Neural progenitor cell (in vitro differentiated cells): ENCODE measurements at regions not wholly inside any gene's neighbourhood (a gene's known extent, or its start where the extent isn't known, plus 50 kb on each side); places are given as distances from the start of the nearest gene placed in this dataset.

Source experiments
- DNase-seq: peaks from one replicate; pipeline ENCODE4 v3.0.0-alpha.2; 2016; ENCODE audit warnings: low spot score
- H2AFZ ChIP-seq: fragments of 200-600 bp; sonication (generic); replicated peaks from 2 replicates; pipeline ENCODE4 v1.6.1; 2016; ENCODE audit warnings: antibody characterized with exemption
- H3F3A ChIP-seq: fragments of 200-600 bp; sonication (generic); 2 replicates; pipeline ENCODE4 v1.6.1; 2016; ENCODE audit warnings: antibody characterized with exemption, low read depth
- H3K27ac ChIP-seq: fragments of 200-600 bp; sonication (generic); 2 replicates; pipeline ENCODE4 v1.5.1; 2016; ENCODE audit warnings: mild to moderate bottlenecking
- H3K27me3 ChIP-seq: fragments of 200-600 bp; sonication (generic); 2 replicates; pipeline ENCODE4 v1.6.1; 2016; ENCODE audit warnings: mild to moderate bottlenecking, moderate library complexity
- H3K36me3 ChIP-seq: fragments of 200-600 bp; sonication (generic); 2 replicates; pipeline ENCODE4 v1.5.1; 2016
- H3K4me1 ChIP-seq: fragments of 200-600 bp; sonication (generic); 2 replicates; pipeline ENCODE4 v1.6.1; 2016; ENCODE audit warnings: mixed run types
- H3K4me2 ChIP-seq: fragments of 200-600 bp; sonication (generic); 2 replicates; pipeline ENCODE4 v1.6.1; 2016
- H3K4me3 ChIP-seq: fragments of 200-600 bp; sonication (generic); 2 replicates; pipeline ENCODE4 v1.5.1; 2016
- H3K79me2 ChIP-seq: fragments of 200-600 bp; sonication (generic); 2 replicates; pipeline ENCODE4 v1.6.1; 2016; ENCODE audit warnings: low read depth
- H3K9ac ChIP-seq: fragments of 200-600 bp; sonication (generic); 2 replicates; pipeline ENCODE4 v1.6.1; 2016
- H3K9me3 ChIP-seq: fragments of 200-600 bp; sonication (generic); 2 replicates; pipeline ENCODE4 v1.5.1; 2016; ENCODE audit warnings: low read depth
- H4K20me1 ChIP-seq: fragments of 200-600 bp; sonication (generic); 2 replicates; pipeline ENCODE4 v1.6.1; 2016; ENCODE audit warnings: low read depth
- H3K27ac Mint-ChIP-seq: 3 replicates; pipeline ENCODE4 v1.8.0; 2021; ENCODE audit warnings: mixed read lengths
- H3K27me3 Mint-ChIP-seq: 2 replicates; pipeline ENCODE4 v1.8.0; 2022; ENCODE audit warnings: low read depth, mild to moderate bottlenecking, inconsistent platforms, moderate library complexity, mixed read lengths; ENCODE audit not compliant: insufficient read depth
- H3K36me3 Mint-ChIP-seq: 3 replicates; pipeline ENCODE4 v1.8.0; 2021; ENCODE audit warnings: mixed read lengths
- H3K4me1 Mint-ChIP-seq: 3 replicates; pipeline ENCODE4 v1.8.0; 2021; ENCODE audit warnings: mixed read lengths
- H3K4me3 Mint-ChIP-seq: 3 replicates; pipeline ENCODE4 v1.8.0; 2021; ENCODE audit warnings: mild to moderate bottlenecking, moderate library complexity, mixed read lengths
- H3K9me3 Mint-ChIP-seq: 3 replicates; pipeline ENCODE4 v1.8.0; 2020; ENCODE audit warnings: mixed read lengths
- CTCF ChIP-seq: fragments of 200-600 bp; sonication (generic); IDR thresholded peaks from 2 replicates; pipeline ENCODE4 v1.5.1; 2017; ENCODE audit warnings: antibody characterized with exemption, mild to moderate bottlenecking
- EZH2 ChIP-seq: fragments of 200-600 bp; sonication (generic); IDR thresholded peaks from 2 replicates; pipeline ENCODE4 v1.6.1; 2017; ENCODE audit warnings: antibody characterized with exemption, mild to moderate bottlenecking, moderate library complexity
- EZH2phosphoT487 ChIP-seq: fragments of 200-600 bp; sonication (generic); IDR thresholded peaks from 2 replicates; pipeline ENCODE4 v1.6.1; 2017; ENCODE audit warnings: antibody characterized with exemption

- H3K9ac ChIP-seq: no peak overlapping the region
- no peaks in the 10 kb centered on the region for H3K36me3 ChIP-seq
- H3K9me3 ChIP-seq: no peaks in the 10 kb centered on the region
- H3K27me3 Mint-ChIP-seq: peaks cover 3% of the 10 kb centered on the region
- no peaks in the 10 kb centered on the region for H3F3A ChIP-seq
- no peaks in the 10 kb centered on the region for H3K79me2 ChIP-seq
- H3K4me1 Mint-ChIP-seq: no peaks in the 10 kb centered on the region
- H3K27ac Mint-ChIP-seq: no peak overlapping the region
- no peak for TF ChIP-seq EZH2
- no peak for TF ChIP-seq EZH2phosphoT487
- no peaks in the 10 kb centered on the region for H3K36me3 Mint-ChIP-seq
- no peaks in the 10 kb centered on the region for H3K9me3 Mint-ChIP-seq
- peak overlapping the region; percentile 57 for H2AFZ ChIP-seq
- peaks cover 10% of the 10 kb centered on the region for H3K4me1 ChIP-seq
- H3K4me2 ChIP-seq: no peak overlapping the region
- H3K4me3 Mint-ChIP-seq: no peak overlapping the region
- no peak for DNase-seq
- no peak overlapping the region for H3K4me3 ChIP-seq
- no peaks in the 10 kb centered on the region for H4K20me1 ChIP-seq
- no peaks in the 10 kb centered on the region for H3K27me3 ChIP-seq
- H3K27ac ChIP-seq: no peak overlapping the region
Measured at GRCh38 chr4:62209757-62210485, 1009.8 kb downstream of the ADGRL3 start.

GRCh38 chr4:62208921-62209320 lies 1008.8 kb downstream of the ADGRL3 start:
- Histone ChIP-seq H3K4me3 (no peak overlapping the region), H3K27me3 (no peaks in the 10 kb centered on the region), H3K4me2 (no peak overlapping the region), H3K9me3 (no peaks in the 10 kb centered on the region), H3K9ac (no peak overlapping the region), H3K27ac (no peak overlapping the region), H2AFZ (no peak overlapping the region), H4K20me1 (no peaks in the 10 kb centered on the region), H3K79me2 (no peaks in the 10 kb centered on the region), H3K36me3 (no peaks in the 10 kb centered on the region), H3K4me1 (peaks cover 10% of the 10 kb centered on the region), H3F3A (no peaks in the 10 kb centered on the region)
- Mint-ChIP-seq H3K27ac (no peak overlapping the region), H3K27me3 (peaks cover 3% of the 10 kb centered on the region), H3K4me3 (no peak overlapping the region), H3K4me1 (no peaks in the 10 kb centered on the region), H3K36me3 (no peaks in the 10 kb centered on the region), H3K9me3 (no peaks in the 10 kb centered on the region)
- TF ChIP-seq EZH2phosphoT487: no peak
- no peak for DNase-seq

- peak overlapping the region; percentile 15 for H3K27ac Mint-ChIP-seq
- no peak overlapping the region for H3K4me3 Mint-ChIP-seq
- H3F3A ChIP-seq: no peaks in the 10 kb centered on the region
- no peak overlapping the region for H2AFZ ChIP-seq
- no peaks in the 10 kb centered on the region for H3K79me2 ChIP-seq
- H3K4me1 ChIP-seq: peaks cover 17% of the 10 kb centered on the region
- no peak for DNase-seq
- H3K4me2 ChIP-seq: no peak overlapping the region
- H3K4me3 ChIP-seq: no peak overlapping the region
- H3K4me1 Mint-ChIP-seq: peaks cover 4% of the 10 kb centered on the region
- no peaks in the 10 kb centered on the region for H3K36me3 Mint-ChIP-seq
- H3K9ac ChIP-seq: no peak overlapping the region
- H3K9me3 Mint-ChIP-seq: no peaks in the 10 kb centered on the region
- H3K27me3 ChIP-seq: no peaks in the 10 kb centered on the region
- no peak for TF ChIP-seq EZH2phosphoT487
- TF ChIP-seq EZH2: no peak
- TF ChIP-seq CTCF: no peak
- no peaks in the 10 kb centered on the region for H3K9me3 ChIP-seq
- H3K27ac ChIP-seq: no peak overlapping the region
- H3K27me3 Mint-ChIP-seq: peaks cover 3% of the 10 kb centered on the region
- no peaks in the 10 kb centered on the region for H4K20me1 ChIP-seq
- H3K36me3 ChIP-seq: no peaks in the 10 kb centered on the region
Measured at GRCh38 chr4:62204136-62204535, 1004.0 kb downstream of the ADGRL3 start.

- Mint-ChIP-seq H3K27me3 (no peaks in the 10 kb centered on the region), H3K36me3 (no peaks in the 10 kb centered on the region), H3K4me1 (peaks cover 6% of the 10 kb centered on the region), H3K4me3 (no peak overlapping the region), H3K9me3 (no peaks in the 10 kb centered on the region), H3K27ac (no peak overlapping the region)
- Histone ChIP-seq H3K4me1 (peaks cover 12% of the 10 kb centered on the region), H4K20me1 (no peaks in the 10 kb centered on the region), H3K79me2 (no peaks in the 10 kb centered on the region), H3K4me3 (no peak overlapping the region), H2AFZ (peak overlapping the region; percentile 71), H3K36me3 (no peaks in the 10 kb centered on the region), H3F3A (no peaks in the 10 kb centered on the region), H3K27ac (peak overlapping the region; percentile 3), H3K9me3 (no peaks in the 10 kb centered on the region), H3K9ac (no peak overlapping the region), H3K4me2 (no peak overlapping the region), H3K27me3 (no peaks in the 10 kb centered on the region)
- no peak for TF ChIP-seq EZH2
- TF ChIP-seq CTCF: no peak
- no peak for TF ChIP-seq EZH2phosphoT487
- DNase-seq: peak; percentile 52
Measured at GRCh38 chr4:62199291-62199810, 999.2 kb downstream of the ADGRL3 start.
